ENCODE measurements at regions not wholly inside any gene's neighbourhood (a gene's known extent, or its start where the extent isn't known, plus 50 kb on each side); places are given as distances from the start of the nearest gene placed in this dataset.

GRCh38 chr22:49638001-49638400 lies 189.7 kb downstream of the BRD1 start:
- FAIRE-seq: no peak

GRCh38 chr22:49637255-49637760 lies 190.4 kb downstream of the BRD1 start:
- FAIRE-seq: no peak

- no peak for FAIRE-seq
Observed at GRCh38 chr22:49636649-49637048, 191.0 kb downstream of the BRD1 start.

GRCh38 chr22:49636214-49636613 lies 191.5 kb downstream of the BRD1 start:
- FAIRE-seq: no peak

GRCh38 chr22:49634006-49634772 lies 193.5 kb downstream of the BRD1 start:
- no peak for FAIRE-seq

GRCh38 chr22:49633010-49633324 lies 194.7 kb downstream of the BRD1 start:
- FAIRE-seq: no peak

GRCh38 chr22:49632199-49633009 lies 195.3 kb downstream of the BRD1 start:
- FAIRE-seq: no peak

- no peak for FAIRE-seq
Observed at GRCh38 chr22:49630448-49630946, 197.2 kb downstream of the BRD1 start.

GRCh38 chr22:49629586-49630447 lies 197.9 kb downstream of the BRD1 start:
- FAIRE-seq: no peak

- no peak for FAIRE-seq
Observed at GRCh38 chr22:49629261-49629570, 198.5 kb downstream of the BRD1 start.

GRCh38 chr22:49628391-49629260 lies 199.0 kb downstream of the BRD1 start:
- no peak for FAIRE-seq

- FAIRE-seq: no peak
Observed at GRCh38 chr22:49627217-49628181, 200.2 kb downstream of the BRD1 start.

GRCh38 chr22:49626361-49627216 lies 201.1 kb downstream of the BRD1 start:
- no peak for FAIRE-seq

GRCh38 chr22:49624421-49625177 lies 203.1 kb downstream of the BRD1 start:
- FAIRE-seq: no peak

- no peak for FAIRE-seq
Observed at GRCh38 chr22:49623715-49624114, 204.0 kb downstream of the BRD1 start.

GRCh38 chr22:49623176-49623575 lies 204.5 kb downstream of the BRD1 start:
- no peak for FAIRE-seq

- FAIRE-seq: no peak
Observed at GRCh38 chr22:49622241-49623105, 205.2 kb downstream of the BRD1 start.

GRCh38 chr22:49621601-49622210 lies 206.0 kb downstream of the BRD1 start:
- no peak for FAIRE-seq
